ENCODE measurements at regions not wholly inside any gene's neighbourhood (a gene's known extent, or its start where the extent isn't known, plus 50 kb on each side); places are given as distances from the start of the nearest gene placed in this dataset.
"Not testable (repeated sequence)": the region's sequence is repeated elsewhere in the genome, so short reads cannot be mapped to it uniquely, and the experiment has no call there.

DNA sequence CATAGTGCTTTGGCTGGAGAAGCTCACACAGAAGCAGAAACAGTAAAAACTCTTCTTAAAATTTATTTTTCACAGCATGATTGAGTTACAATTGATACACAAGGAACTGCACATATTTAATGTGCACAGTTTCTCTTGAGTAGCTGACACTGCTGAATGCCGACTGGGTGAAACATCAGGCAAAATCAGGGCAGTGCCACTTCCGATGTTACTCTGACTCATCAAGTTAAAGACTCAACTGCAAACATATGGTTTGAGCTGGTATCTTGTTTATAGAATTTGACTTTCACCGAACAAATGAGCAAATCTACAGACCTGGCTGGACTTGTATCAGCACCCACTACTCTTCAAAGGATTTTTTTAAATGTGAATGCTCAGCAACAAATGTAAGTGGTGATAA lies 92.0 kb upstream of the IGFBPL1 start:
- TF ChIP-seq, protein P1, sequence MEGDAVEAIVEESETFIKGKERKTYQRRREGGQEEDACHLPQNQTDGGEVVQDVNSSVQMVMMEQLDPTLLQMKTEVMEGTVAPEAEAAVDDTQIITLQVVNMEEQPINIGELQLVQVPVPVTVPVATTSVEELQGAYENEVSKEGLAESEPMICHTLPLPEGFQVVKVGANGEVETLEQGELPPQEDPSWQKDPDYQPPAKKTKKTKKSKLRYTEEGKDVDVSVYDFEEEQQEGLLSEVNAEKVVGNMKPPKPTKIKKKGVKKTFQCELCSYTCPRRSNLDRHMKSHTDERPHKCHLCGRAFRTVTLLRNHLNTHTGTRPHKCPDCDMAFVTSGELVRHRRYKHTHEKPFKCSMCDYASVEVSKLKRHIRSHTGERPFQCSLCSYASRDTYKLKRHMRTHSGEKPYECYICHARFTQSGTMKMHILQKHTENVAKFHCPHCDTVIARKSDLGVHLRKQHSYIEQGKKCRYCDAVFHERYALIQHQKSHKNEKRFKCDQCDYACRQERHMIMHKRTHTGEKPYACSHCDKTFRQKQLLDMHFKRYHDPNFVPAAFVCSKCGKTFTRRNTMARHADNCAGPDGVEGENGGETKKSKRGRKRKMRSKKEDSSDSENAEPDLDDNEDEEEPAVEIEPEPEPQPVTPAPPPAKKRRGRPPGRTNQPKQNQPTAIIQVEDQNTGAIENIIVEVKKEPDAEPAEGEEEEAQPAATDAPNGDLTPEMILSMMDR (IDR thresholded peaks at IDR 0.05): not testable (repeated sequence)
- TF ChIP-seq POLR2A (IDR thresholded peaks at IDR 0.05): not testable (repeated sequence)

All from body of pancreas (tissue), 4 donors.